Peyer's patch (tissue), 4 donors: ENCODE measurements at regions not wholly inside any gene's neighbourhood (a gene's known extent, or its start where the extent isn't known, plus 50 kb on each side); places are given as distances from the start of the nearest gene placed in this dataset.
"Not testable (repeated sequence)": the region's sequence is repeated elsewhere in the genome, so short reads cannot be mapped to it uniquely, and the experiment has no call there.

Source experiments
- DNase-seq, 3 donors: peaks; one replicate each; pipeline ENCODE4 v3.0.0-alpha.2; 2017 to 2019
- H3K27ac ChIP-seq, 4 donors: fragments of 200-600 bp; sonication (generic); one replicate each; pipeline ENCODE4 v1.5.1; 2016 to 2019
- H3K27me3 ChIP-seq, 2 donors: fragments of 200-600 bp; sonication (generic); one replicate each; pipeline ENCODE4 v1.5.1; 2019
- H3K36me3 ChIP-seq, 3 donors: fragments of 200-600 bp; sonication (generic); one replicate each; pipeline ENCODE4 v1.5.1; 2016 to 2019
- H3K4me1 ChIP-seq, 4 donors: fragments of 200-600 bp; sonication (generic); one replicate each; pipeline ENCODE4 v1.5.1; 2016 to 2019
- H3K4me3 ChIP-seq, 4 donors: fragments of 200-600 bp; sonication (generic); 1 replicate in 3 of 4; 2 replicates in 1 of 4; pipeline ENCODE4 v1.5.1; 2016 to 2019; ENCODE audit warnings: mild to moderate bottlenecking in 1 of 4
- H3K9me3 ChIP-seq, 4 donors: fragments of 200-600 bp; sonication (generic); one replicate each; pipeline ENCODE4 v1.5.1; 2016 to 2019; ENCODE audit warnings: mild to moderate bottlenecking in 1 of 4
- CTCF ChIP-seq, 6 experiments: fragments of 450-650 bp in 4 of 6; fragments of 200-600 bp in 2 of 6; sonication (generic) in 1 of 6; IDR thresholded peaks; one replicate each; pipeline ENCODE4 v1.5.1; 2017 to 2019; ENCODE audit warnings: antibody characterized with exemption in 6 of 6, mild to moderate bottlenecking in 3 of 6, moderate library complexity in 1 of 6
- POLR2A ChIP-seq, 2 donors: fragments of 450-650 bp; IDR thresholded peaks; one replicate each; pipeline ENCODE4 v1.5.1; 2017; ENCODE audit warnings: antibody characterized with exemption in 2 of 2, mild to moderate bottlenecking in 2 of 2, moderate library complexity in 2 of 2

GRCh38 chr4:187715466-187715865 is 280.1 kb upstream of the ZFP42 start:
- Histone ChIP-seq H3K27me3 (no peaks in the 10 kb centered on the region), H3K36me3 (no peaks in the 10 kb centered on the region), H3K27ac (no peak overlapping the region), H3K9me3 (no peaks in the 10 kb centered on the region), H3K4me1 (no peaks in the 10 kb centered on the region), H3K4me3 (no peak overlapping the region)
- DNase-seq = no peak
- TF ChIP-seq CTCF (IDR thresholded peaks at IDR 0.05) = no peak
- no peak for TF ChIP-seq POLR2A (IDR thresholded peaks at IDR 0.05)

GRCh38 chr4:187724456-187724855 is 271.1 kb upstream of the ZFP42 start:
- Histone ChIP-seq H3K27me3 (no peaks in the 10 kb centered on the region), H3K36me3 (no peaks in the 10 kb centered on the region), H3K4me3 (no peak overlapping the region), H3K9me3 (no peaks in the 10 kb centered on the region), H3K4me1 (no peaks in the 10 kb centered on the region), H3K27ac (no peak overlapping the region)
- no peak for DNase-seq
- TF ChIP-seq CTCF (IDR thresholded peaks at IDR 0.05) = no peak
- TF ChIP-seq POLR2A (IDR thresholded peaks at IDR 0.05) = no peak

- Histone ChIP-seq H3K4me3 (no peak overlapping the region), H3K9me3 (no peaks in the 10 kb centered on the region), H3K27me3 (no peaks in the 10 kb centered on the region), H3K4me1 (no peaks in the 10 kb centered on the region), H3K36me3 (no peaks in the 10 kb centered on the region), H3K27ac (no peak overlapping the region)
- no peak for DNase-seq
- TF ChIP-seq POLR2A (IDR thresholded peaks at IDR 0.05) (no peak), CTCF (IDR thresholded peaks at IDR 0.05) (no peak)
Observed at GRCh38 chr4:187726485-187726884, 269.1 kb upstream of the ZFP42 start.

- Histone ChIP-seq H3K27me3 (no peaks in the 10 kb centered on the region), H3K9me3 (no peaks in the 10 kb centered on the region), H3K4me3 (no peak overlapping the region), H3K4me1 (no peaks in the 10 kb centered on the region), H3K27ac (no peak overlapping the region), H3K36me3 (no peaks in the 10 kb centered on the region)
- DNase-seq = no peak
- TF ChIP-seq POLR2A (IDR thresholded peaks at IDR 0.05) (no peak), CTCF (IDR thresholded peaks at IDR 0.05) (no peak)
Observed at GRCh38 chr4:187732524-187732923, 263.0 kb upstream of the ZFP42 start.

GRCh38 chr4:187739771-187740170 is 255.8 kb upstream of the ZFP42 start:
- H3K4me3 ChIP-seq = no peak overlapping the region
- peaks cover 0 to 12% (median 0%) of the 10 kb centered on the region in 4 donors for H3K9me3 ChIP-seq
- DNase-seq = no peak
- TF ChIP-seq POLR2A (IDR thresholded peaks at IDR 0.05) (no peak), CTCF (IDR thresholded peaks at IDR 0.05) (no peak)
- no peaks in the 10 kb centered on the region for H3K36me3 ChIP-seq
- H3K27me3 ChIP-seq = no peaks in the 10 kb centered on the region
- H3K4me1 ChIP-seq = no peaks in the 10 kb centered on the region
- H3K27ac ChIP-seq = no peak overlapping the region

GRCh38 chr4:187744911-187745310 is 250.7 kb upstream of the ZFP42 start:
- DNase-seq = no peak
- Histone ChIP-seq H3K9me3 (peaks cover 0 to 3% (median 0%) of the 10 kb centered on the region in 4 donors), H3K27me3 (no peaks in the 10 kb centered on the region), H3K4me1 (no peaks in the 10 kb centered on the region), H3K27ac (no peak overlapping the region), H3K4me3 (no peak overlapping the region), H3K36me3 (no peaks in the 10 kb centered on the region)
- TF ChIP-seq POLR2A (IDR thresholded peaks at IDR 0.05) = no peak
- TF ChIP-seq CTCF (IDR thresholded peaks at IDR 0.05) = no peak

GRCh38 chr4:187750652-187751051 is 244.9 kb upstream of the ZFP42 start:
- not testable (repeated sequence) for H3K27ac ChIP-seq, H3K4me3 ChIP-seq, H3K36me3 ChIP-seq, DNase-seq, H3K27me3 ChIP-seq, H3K9me3 ChIP-seq, H3K4me1 ChIP-seq
